Amniotic stem cell (primary cell): ENCODE measurements at regions not wholly inside any gene's neighbourhood (a gene's known extent, or its start where the extent isn't known, plus 50 kb on each side); places are given as distances from the start of the nearest gene placed in this dataset.
"Not testable (repeated sequence)": the region's sequence is repeated elsewhere in the genome, so short reads cannot be mapped to it uniquely, and the experiment has no call there.

Experiments
- DNase-seq: peaks from one replicate; lab custom pipeline; 2025; lab: John Stamatoyannopoulos, UW

GRCh38 chr14:22190411-22191191 lies 398.4 kb downstream of the DAD1 start:
- DNase-seq, result no peak

- no peak for DNase-seq
Measured at GRCh38 chr14:22189881-22190280, 399.1 kb downstream of the DAD1 start.

- DNase-seq, result no peak
Measured at GRCh38 chr14:22188318-22188717, 400.7 kb downstream of the DAD1 start.

- DNase-seq, result no peak
Measured at GRCh38 chr14:22185789-22186188, 403.2 kb downstream of the DAD1 start.

GRCh38 chr14:22185191-22185590 lies 403.8 kb downstream of the DAD1 start:
- DNase-seq, result no peak

GRCh38 chr14:22184830-22185168 lies 404.2 kb downstream of the DAD1 start:
- DNase-seq, result no peak

- no peak for DNase-seq
Measured at GRCh38 chr14:22184157-22184829, 404.7 kb downstream of the DAD1 start.

- no peak for DNase-seq
Measured at GRCh38 chr14:22180045-22180444, 409.0 kb downstream of the DAD1 start.

- no peak for DNase-seq
Measured at GRCh38 chr14:22179190-22179589, 409.8 kb downstream of the DAD1 start.

- no peak for DNase-seq
Measured at GRCh38 chr14:22178333-22178839, 410.6 kb downstream of the DAD1 start.

- DNase-seq, result no peak
Measured at GRCh38 chr14:22177870-22178269, 411.2 kb downstream of the DAD1 start.

- DNase-seq, result no peak
Measured at GRCh38 chr14:22176957-22177356, 412.1 kb downstream of the DAD1 start.

GRCh38 chr14:22175278-22175558 lies 413.8 kb downstream of the DAD1 start:
- DNase-seq, result not testable (repeated sequence)

- no peak for DNase-seq
Measured at GRCh38 chr14:22174412-22175277, 414.4 kb downstream of the DAD1 start.

- DNase-seq, result no peak
Measured at GRCh38 chr14:22168092-22168955, 420.7 kb downstream of the DAD1 start.

- DNase-seq, result no peak
Measured at GRCh38 chr14:22164616-22165015, 424.4 kb downstream of the DAD1 start.

- DNase-seq, result no peak
Measured at GRCh38 chr14:22163051-22163450, 426.0 kb downstream of the DAD1 start.

- no peak for DNase-seq
Measured at GRCh38 chr14:22159957-22160356, 429.1 kb downstream of the DAD1 start.

- DNase-seq, result no peak
Measured at GRCh38 chr14:22159099-22159498, 429.9 kb downstream of the DAD1 start.

- DNase-seq, result no peak
Measured at GRCh38 chr14:22158560-22158959, 430.5 kb downstream of the DAD1 start.

- no peak for DNase-seq
Measured at GRCh38 chr14:22155571-22155970, 433.5 kb downstream of the DAD1 start.

GRCh38 chr14:22152903-22153302 lies 436.1 kb downstream of the DAD1 start:
- DNase-seq, result no peak
